GM23338 (cell line): ENCODE measurements at regions not wholly inside any gene's neighbourhood (a gene's known extent, or its start where the extent isn't known, plus 50 kb on each side); places are given as distances from the start of the nearest gene placed in this dataset.

Source experiments
- ATAC-seq: fragments of 200-7000 bp; cut with Tn5 transposase; 3 replicates; pipeline ENCODE4 v1.9.1; 2020
- DNase-seq: peaks from one replicate; pipeline ENCODE4 v3.0.0-alpha.2; 2015; ENCODE audit warnings: low spot score
- H2AFZ ChIP-seq: fragments of 200-600 bp; sonication (generic); 2 replicates; pipeline ENCODE4 v1.8.0; 2016; ENCODE audit warnings: antibody characterized with exemption, mild to moderate bottlenecking, moderate library complexity
- H3F3A ChIP-seq: fragments of 200-600 bp; sonication (generic); replicated peaks from 2 replicates; pipeline ENCODE4 v1.8.0; 2017; ENCODE audit warnings: antibody characterized with exemption, mixed run types, low read depth
- H3K27ac ChIP-seq: fragments of 200-600 bp; sonication (generic); 2 replicates; pipeline ENCODE4 v1.6.1; 2016; ENCODE audit warnings: low read depth
- H3K27me3 ChIP-seq: fragments of 200-600 bp; sonication (generic); 2 replicates; pipeline ENCODE4 v1.8.0; 2016; ENCODE audit warnings: mild to moderate bottlenecking, mixed run types, moderate library complexity; ENCODE audit not compliant: insufficient read depth
- H3K36me3 ChIP-seq: fragments of 200-600 bp; sonication (generic); 2 replicates; pipeline ENCODE4 v1.8.0; 2016; ENCODE audit warnings: mild to moderate bottlenecking; ENCODE audit not compliant: insufficient read depth
- H3K4me1 ChIP-seq: fragments of 200-600 bp; sonication (generic); 2 replicates; pipeline ENCODE4 v1.8.0; 2016; ENCODE audit warnings: mild to moderate bottlenecking, moderate library complexity; ENCODE audit not compliant: insufficient read depth
- H3K4me2 ChIP-seq: fragments of 200-600 bp; sonication (generic); 2 replicates; pipeline ENCODE4 v1.7.1; 2017; ENCODE audit warnings: mixed run types
- H3K4me3 ChIP-seq: fragments of 200-600 bp; sonication (generic); 2 replicates; pipeline ENCODE4 v1.6.1; 2016; ENCODE audit warnings: mixed run types
- H3K79me2 ChIP-seq: fragments of 200-600 bp; sonication (generic); replicated peaks from 2 replicates; pipeline ENCODE4 v1.8.0; 2017; ENCODE audit warnings: mild to moderate bottlenecking; ENCODE audit not compliant: insufficient read depth
- H3K9me2 ChIP-seq: fragments of 200-600 bp; sonication (generic); 2 replicates; pipeline ENCODE4 v1.8.0; 2017; ENCODE audit not compliant: insufficient read depth
- H4K20me1 ChIP-seq: fragments of 200-600 bp; sonication (generic); replicated peaks from 2 replicates; pipeline ENCODE4 v1.8.0; 2017; ENCODE audit warnings: mild to moderate bottlenecking; ENCODE audit not compliant: insufficient read depth
- H3K27ac Mint-ChIP-seq: 2 replicates; pipeline ENCODE4 v1.8.0; 2020; ENCODE audit warnings: inconsistent platforms, mild to moderate bottlenecking, moderate library complexity, mixed read lengths
- H3K27me3 Mint-ChIP-seq: 3 replicates; pipeline ENCODE4 v1.8.0; 2022; ENCODE audit warnings: low read depth, mild to moderate bottlenecking, moderate library complexity, mixed read lengths, inconsistent platforms; ENCODE audit not compliant: insufficient read depth, poor library complexity
- H3K36me3 Mint-ChIP-seq: 3 replicates; pipeline ENCODE4 v1.8.0; 2021; ENCODE audit warnings: low read depth, mild to moderate bottlenecking, inconsistent platforms, moderate library complexity, mixed read lengths
- H3K4me1 Mint-ChIP-seq: 3 replicates; pipeline ENCODE4 v1.8.0; 2020; ENCODE audit warnings: mild to moderate bottlenecking, inconsistent platforms, mixed read lengths
- H3K4me3 Mint-ChIP-seq: 3 replicates; pipeline ENCODE4 v1.8.0; 2021; ENCODE audit warnings: moderate library complexity, mild to moderate bottlenecking, inconsistent platforms, mixed read lengths
- H3K9me3 Mint-ChIP-seq: 3 replicates; pipeline ENCODE4 v1.8.0; 2020; ENCODE audit warnings: moderate library complexity, mild to moderate bottlenecking, inconsistent platforms, mixed read lengths
- ETS1 ChIP-seq: IDR thresholded peaks from 2 replicates; pipeline ENCODE4 v1.6.1; 2016; ENCODE audit warnings: antibody characterized with exemption
- EZH2 ChIP-seq: fragments of 200-600 bp; sonication (generic); IDR thresholded peaks from one replicate; pipeline ENCODE4 v1.8.0; 2017; ENCODE audit warnings: antibody characterized with exemption, mild to moderate bottlenecking, low read depth; ENCODE audit not compliant: unreplicated experiment
- JUNB ChIP-seq: IDR thresholded peaks from one replicate; pipeline ENCODE4 v1.6.1; 2016; ENCODE audit warnings: antibody characterized with exemption; ENCODE audit not compliant: unreplicated experiment
- NANOG ChIP-seq: IDR thresholded peaks from 2 replicates; pipeline ENCODE4 v1.6.1; 2016; ENCODE audit warnings: antibody characterized with exemption, borderline replicate concordance
- POLR2AphosphoS5 ChIP-seq: IDR thresholded peaks from 2 replicates; pipeline ENCODE4 v1.6.1; 2016; ENCODE audit warnings: antibody characterized with exemption, low read depth
- REST ChIP-seq: IDR thresholded peaks from one replicate; pipeline ENCODE4 v1.6.1; 2018; ENCODE audit warnings: antibody characterized with exemption; ENCODE audit not compliant: unreplicated experiment
- ZNF114 ChIP-seq: fragments of 250-450 bp; sonication (Bioruptor Pico); IDR thresholded peaks from 2 replicates; pipeline ENCODE4 v1.5.0; 2020; ENCODE audit warnings: mild to moderate bottlenecking, moderate library complexity

- no peaks in the 10 kb centered on the region for H3K36me3 ChIP-seq
- H3K27me3 ChIP-seq: no peaks in the 10 kb centered on the region
- H2AFZ ChIP-seq: no peak overlapping the region
- H3K79me2 ChIP-seq: no peaks in the 10 kb centered on the region
- no peak overlapping the region for H3K4me3 Mint-ChIP-seq
- H4K20me1 ChIP-seq: no peaks in the 10 kb centered on the region
- H3K4me3 ChIP-seq: no peak overlapping the region
- peaks cover 20% of the 10 kb centered on the region; the same call in 1 of the 2 replicates for H3K9me2 ChIP-seq
- TF ChIP-seq POLR2AphosphoS5 (no peak), ETS1 (no peak), ZNF114 (no peak), JUNB (no peak)
- DNase-seq: no peak
- H3K36me3 Mint-ChIP-seq: no peaks in the 10 kb centered on the region; the same call in 1 of the 3 replicates
- H3F3A ChIP-seq: no peaks in the 10 kb centered on the region
- H3K27ac Mint-ChIP-seq: no peak overlapping the region
- peaks cover 11% of the 10 kb centered on the region for H3K27me3 Mint-ChIP-seq
- no peak overlapping the region for H3K4me2 ChIP-seq
- H3K4me1 ChIP-seq: no peaks in the 10 kb centered on the region
- H3K27ac ChIP-seq: no peak overlapping the region
- no peaks in the 10 kb centered on the region; the same call in 2 of the 3 replicates for H3K9me3 Mint-ChIP-seq
- no peak for ATAC-seq
- peaks cover 4% of the 10 kb centered on the region for H3K4me1 Mint-ChIP-seq
These were observed 266.4 kb upstream of the TENM3 start for GRCh38 chr4:181976764-181977163.

- H3K27me3 ChIP-seq: no peaks in the 10 kb centered on the region
- DNase-seq (no peak), ATAC-seq (no peak)
- H3F3A ChIP-seq: no peaks in the 10 kb centered on the region
- no peaks in the 10 kb centered on the region for H3K36me3 ChIP-seq
- Mint-ChIP-seq H3K36me3 (no peaks in the 10 kb centered on the region), H3K9me3 (no peaks in the 10 kb centered on the region), H3K27me3 (peaks cover 2% of the 10 kb centered on the region), H3K4me1 (peaks cover 35% of the 10 kb centered on the region), H3K27ac (no peak overlapping the region), H3K4me3 (no peak overlapping the region)
- 0 out of 2 replicates have a peak, but pooled peaks cover 11% of the 10 kb centered on the region for H3K9me2 ChIP-seq
- no peak overlapping the region for H2AFZ ChIP-seq
- no peaks in the 10 kb centered on the region for H4K20me1 ChIP-seq
- H3K4me3 ChIP-seq: no peak overlapping the region
- H3K27ac ChIP-seq: no peak overlapping the region
- H3K4me1 ChIP-seq: peaks cover 12% of the 10 kb centered on the region
- no peak overlapping the region for H3K4me2 ChIP-seq
- H3K79me2 ChIP-seq: no peaks in the 10 kb centered on the region
- TF ChIP-seq JUNB: no peak
- no peak for TF ChIP-seq ZNF114
- TF ChIP-seq REST: no peak
- no peak for TF ChIP-seq POLR2AphosphoS5
- TF ChIP-seq NANOG: no peak
- no peak for TF ChIP-seq EZH2
These were observed 260.8 kb upstream of the TENM3 start for GRCh38 chr4:181982437-181982836.
